Fibroblast of skin of right quadriceps (primary cell): ENCODE measurements at regions not wholly inside any gene's neighbourhood (a gene's known extent, or its start where the extent isn't known, plus 50 kb on each side); places are given as distances from the start of the nearest gene placed in this dataset.
"Not testable (repeated sequence)": the region's sequence is repeated elsewhere in the genome, so short reads cannot be mapped to it uniquely, and the experiment has no call there.

ENCODE experiments used
- DNase-seq: peaks from one replicate; pipeline ENCODE4 v3.0.0-alpha.2; 2013

DNA sequence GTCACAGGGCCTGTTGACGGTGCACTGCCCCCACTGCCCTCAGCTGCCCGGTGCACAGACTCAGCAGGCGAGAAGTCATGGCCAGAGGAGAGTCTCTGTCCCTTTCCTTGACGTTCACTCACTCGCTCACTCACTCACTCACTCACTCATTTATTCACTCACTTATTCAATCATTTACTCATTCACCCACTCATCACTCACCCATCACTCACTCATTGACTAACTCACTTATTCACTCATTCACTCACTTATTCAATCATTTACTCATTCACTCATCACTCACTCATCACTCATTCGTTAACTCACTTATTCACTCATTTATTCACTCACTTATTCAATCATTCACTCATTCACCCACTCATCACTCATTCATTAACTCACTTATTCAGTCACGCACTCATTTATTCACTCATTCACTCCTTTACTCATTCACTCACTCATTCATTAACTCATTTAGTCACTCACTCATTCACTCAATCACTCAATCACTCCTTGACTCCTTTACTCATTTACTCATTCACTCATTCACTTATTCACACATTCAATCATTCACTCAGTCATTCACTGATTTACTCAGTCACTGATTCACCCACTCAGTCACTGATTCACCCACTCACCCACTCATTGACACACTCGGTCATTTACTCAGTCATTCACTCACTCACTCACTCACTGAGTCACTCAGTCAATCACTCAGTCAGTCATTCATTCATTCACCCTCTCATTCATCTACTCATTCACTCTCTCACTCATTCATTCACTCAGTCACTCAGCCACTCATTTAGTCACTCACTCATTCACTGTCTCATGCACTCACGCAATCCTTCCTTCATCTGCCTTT lies 1193.5 kb downstream of the BRD1 start:
- DNase-seq = no peak

DNA sequence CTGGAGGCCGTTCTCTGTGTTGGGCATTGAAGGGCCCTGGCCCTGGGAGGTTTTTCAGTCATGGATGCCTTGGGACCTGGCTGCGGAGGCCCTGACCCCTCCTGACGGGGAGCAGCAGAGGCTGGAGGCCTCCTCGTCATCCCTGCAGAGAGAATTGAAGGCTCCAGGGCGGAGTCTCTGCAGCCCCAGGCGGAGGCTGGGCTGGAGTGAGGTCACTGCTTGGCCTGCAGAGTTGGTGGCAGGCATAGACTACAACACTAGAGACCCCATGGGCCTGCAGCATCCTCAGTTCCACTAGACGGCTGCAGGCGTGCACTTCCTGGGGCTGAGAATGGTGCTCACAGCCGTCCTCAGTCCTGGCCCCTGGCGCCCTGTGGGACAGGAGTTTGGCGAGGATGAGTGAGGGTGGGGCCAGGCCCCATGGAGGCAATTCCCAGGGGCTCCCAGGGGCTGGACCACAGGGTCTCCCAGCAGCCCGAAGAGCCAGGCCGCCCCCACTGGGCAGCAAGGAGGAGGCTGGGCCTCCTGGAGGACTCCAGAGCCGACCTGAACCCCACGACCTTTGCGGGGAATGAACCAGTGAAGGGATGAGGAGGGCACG lies 1194.9 kb downstream of the BRD1 start:
- no peak for DNase-seq

DNA sequence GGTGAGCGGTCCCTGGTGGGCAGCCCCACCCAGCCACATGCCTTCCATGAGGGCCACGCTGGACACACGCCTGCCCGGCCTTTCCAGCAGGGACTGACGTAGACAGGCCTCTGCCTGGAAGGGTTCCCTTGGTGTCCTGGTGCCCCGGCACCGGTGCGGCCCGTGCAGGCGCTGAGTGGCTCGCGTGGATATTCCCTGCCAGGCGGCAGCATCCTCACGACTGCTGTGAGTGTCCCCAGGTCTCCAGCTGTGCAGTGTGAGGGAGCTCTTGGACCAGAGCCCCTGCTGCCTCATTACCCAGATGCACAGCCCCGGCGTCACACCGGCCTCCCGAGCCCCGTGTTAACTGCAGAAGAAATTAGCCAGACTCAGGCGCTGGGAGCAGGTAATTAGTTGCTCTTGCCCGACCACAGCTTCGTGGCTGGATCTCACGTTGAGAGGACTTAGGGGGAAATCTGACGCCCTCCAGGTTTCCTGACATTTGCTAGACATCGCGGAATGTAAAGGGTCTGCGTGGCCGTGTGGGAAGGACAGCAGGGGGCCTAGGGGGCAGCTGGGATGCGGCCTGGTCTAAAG lies 1196.3 kb downstream of the BRD1 start:
- DNase-seq = no peak

DNA sequence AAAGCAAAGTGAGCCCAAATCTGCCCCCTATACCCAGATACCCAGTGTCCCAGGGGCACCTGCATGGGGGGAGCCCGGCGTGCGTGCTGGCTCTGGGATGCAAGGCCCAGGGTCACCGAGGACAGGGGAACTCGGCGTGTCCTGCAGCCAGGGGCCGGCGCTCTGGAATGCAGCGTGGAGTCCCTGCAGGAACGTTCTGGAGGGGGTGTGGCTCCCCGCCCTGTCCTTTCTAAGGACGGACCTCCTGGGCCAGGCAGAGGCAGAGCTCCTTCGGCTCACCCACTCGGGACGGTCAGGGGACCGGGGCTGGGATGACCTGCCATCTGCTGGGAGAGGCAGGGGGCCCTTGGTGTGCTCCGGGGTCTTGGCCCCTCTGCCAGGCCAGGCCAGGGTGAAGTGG lies 1196.8 kb downstream of the BRD1 start:
- DNase-seq = no peak

DNA sequence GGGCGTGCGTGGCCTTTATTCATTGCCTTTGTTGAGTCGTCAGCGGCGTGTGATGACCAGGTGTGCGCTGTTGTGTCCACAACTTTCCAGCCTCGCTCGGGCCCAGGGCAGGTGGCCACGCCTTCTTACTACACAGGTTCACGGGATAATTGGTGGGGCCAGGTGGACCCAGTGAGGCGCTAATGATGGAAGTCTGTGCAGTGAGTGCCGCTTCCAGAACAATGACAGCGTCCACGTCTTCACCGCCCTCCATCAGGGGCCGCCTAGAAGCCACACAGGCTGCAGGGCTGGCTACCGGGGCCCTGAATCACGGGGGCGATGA lies 1197.3 kb downstream of the BRD1 start:
- no peak for DNase-seq

DNA sequence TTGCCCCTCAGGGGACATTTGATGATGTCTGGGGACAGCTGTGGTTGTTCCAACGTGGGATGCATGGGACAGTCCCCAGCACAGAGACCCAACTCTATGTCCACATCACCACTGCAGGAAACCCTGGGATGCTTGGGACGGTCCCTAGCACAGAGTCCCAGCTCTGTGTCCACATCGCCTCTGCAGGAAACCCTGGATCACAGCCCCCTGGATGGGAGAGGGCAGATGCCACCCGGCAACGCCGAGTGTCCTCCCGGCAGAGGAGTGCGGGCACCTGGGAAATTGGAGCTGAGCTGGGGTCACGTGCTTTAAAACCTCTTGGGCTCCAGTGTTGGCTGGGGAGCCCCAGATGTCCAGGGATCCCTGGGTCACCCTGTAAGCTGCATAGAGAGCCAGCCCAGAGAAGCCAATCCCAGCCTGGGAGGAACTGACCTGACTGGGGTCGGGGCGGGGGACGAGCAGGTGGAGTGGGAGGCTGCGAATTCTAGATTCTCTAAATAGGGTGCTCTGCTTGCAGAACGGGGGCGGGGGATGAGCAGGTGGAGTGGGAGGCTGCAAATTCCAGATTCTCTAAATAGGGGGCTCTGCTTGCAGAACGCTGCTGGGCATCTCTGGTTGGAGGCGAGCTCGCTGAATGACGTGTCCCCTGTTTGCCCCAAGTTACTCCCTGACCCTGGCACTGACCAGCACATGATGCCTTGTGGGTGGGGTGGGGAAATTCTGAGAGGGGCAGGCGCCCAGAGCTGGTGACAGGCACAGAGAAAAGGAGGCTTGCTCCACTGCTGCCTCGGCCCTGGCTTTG lies 1197.8 kb downstream of the BRD1 start:
- DNase-seq = no peak

DNA sequence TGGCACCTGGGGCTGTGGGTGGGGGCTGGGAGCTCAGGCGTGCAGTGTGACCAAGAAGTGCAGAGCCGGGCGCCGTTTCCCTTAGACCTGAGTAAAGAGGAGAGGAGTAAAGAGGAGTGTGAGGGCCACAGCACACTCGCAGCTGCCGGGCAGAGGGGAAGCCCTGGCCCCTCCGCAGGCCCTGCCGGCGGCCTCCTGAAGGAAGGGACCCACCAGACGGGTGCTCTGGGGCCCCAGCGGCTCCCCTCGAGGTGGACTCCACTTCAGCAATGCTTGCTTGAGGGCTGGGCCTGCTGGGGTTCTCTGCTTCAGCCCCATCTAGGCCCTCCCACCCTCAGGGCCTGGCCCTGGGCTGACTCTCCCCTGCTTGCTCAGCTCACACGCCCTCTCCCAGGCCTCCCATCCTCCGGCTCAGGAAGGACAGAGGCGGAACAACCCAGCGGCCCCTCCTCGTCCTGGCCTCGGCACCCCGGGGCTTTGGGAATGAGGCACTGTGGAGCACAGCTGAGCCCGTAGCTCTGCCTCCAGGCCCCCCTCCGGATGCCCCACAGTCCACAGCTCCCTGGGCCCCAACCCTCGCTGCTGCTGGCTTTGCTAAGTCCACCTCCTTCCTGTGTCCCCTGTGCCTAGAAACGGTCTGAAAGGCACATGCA lies 1198.7 kb downstream of the BRD1 start:
- no peak for DNase-seq

DNA sequence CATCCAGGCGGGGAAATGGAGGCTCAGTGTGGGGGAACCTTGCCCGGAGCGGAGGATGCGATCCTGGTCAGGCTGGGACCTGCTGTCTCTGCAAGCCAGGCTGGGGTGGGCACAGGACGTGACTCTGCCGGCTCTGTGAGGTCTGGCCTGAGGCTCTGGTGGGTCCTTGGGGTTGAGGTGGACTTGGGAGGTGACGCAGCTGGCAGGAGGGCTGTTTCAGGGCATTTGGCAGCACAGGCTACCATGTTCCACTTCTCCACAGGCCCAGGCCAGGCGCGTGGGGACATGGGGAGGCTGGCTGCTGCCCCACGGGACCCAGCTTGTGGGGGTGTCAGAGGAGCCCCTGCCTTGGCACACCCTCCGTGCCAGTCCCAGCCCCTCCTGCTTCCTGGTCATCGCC lies 1199.7 kb downstream of the BRD1 start:
- DNase-seq = no peak

DNA sequence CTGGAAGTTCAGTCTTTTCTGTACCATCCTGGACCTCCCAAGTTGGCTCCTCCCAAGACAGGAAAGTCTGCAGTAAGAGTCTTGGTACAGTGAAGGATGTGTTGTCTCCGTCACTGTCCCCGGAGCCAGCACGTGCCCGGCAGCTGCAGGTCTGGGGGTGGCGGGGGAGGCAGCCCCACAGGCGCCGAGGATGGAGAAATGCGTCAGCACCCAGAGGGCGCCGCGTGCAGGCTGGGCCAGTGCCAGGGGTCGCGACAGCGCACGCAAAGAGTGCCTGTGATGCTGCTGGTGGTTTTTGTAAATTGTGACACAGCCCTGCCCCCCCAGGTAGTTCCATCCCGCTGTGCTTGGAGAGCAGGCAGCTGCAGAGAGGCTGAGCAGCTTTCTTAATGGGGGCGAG lies 1200.5 kb downstream of the BRD1 start:
- peak; percentile 86 for DNase-seq

DNA sequence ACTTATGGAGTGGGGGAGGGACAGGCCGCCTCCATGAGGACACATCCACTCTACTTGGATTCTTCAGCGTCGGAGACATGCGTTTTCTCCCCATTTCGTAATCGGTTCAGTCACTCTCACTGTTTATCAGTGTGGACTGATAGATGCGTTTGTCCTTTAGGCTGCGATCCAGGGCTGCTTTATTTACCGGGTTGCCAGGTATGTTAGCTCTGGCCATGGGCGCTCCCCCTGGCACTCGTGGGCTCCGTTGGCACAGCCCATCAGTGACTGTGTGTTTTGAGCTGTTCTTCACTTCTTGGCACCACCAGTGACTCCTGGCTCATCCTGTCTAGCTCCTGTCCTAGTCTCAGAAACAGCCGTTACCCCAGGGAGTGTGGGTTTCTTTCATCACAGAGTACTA lies 1203.3 kb downstream of the BRD1 start:
- no peak for DNase-seq

DNA sequence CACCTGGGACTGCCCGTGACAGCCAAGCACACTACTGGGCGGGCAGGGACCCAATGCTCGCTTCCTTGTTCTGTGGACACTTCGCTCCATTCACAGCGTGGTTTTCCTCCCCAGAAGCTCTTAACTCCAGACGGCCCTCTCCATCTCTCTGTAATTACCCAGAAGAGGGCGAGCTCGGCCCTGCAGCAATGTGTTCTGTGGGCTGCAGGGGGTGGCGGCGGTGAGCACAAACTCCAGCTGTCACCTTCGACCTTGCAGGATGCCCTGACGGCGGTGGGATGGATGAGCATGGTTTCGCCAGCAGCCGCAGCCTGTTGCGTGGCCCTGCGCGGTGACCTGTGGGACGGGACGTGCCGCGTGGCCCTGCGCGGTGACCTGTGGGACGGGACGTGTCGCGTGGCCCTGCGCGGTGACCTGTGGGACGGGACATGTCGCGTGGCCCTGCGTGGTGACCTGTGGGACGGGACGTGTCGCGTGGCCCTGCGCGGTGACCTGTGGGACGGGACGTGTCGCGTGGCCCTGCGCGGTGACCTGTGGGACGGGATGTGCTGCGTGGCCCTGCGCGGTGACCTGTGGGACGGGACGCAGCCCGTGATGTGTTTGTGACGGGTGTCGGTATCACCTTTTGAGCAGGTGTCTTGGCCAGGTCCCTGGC lies 1204.7 kb downstream of the BRD1 start:
- no peak for DNase-seq

DNA sequence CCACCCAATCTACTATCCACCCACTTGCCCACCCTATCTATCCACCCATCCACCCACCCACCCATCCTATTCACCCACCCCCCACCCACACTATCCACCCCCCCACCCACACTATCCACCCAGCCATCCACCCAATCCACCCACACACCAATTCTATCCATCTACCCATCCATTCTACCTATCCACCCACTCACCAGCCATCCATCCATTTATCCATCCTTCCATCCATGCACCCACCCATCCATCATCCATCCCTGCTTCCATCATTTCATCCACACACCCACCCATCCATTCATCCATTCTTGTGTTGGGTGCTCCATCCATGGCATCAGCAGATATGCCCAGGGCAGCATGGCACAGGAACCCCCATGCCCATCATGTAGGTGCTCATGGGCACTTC lies 1206.6 kb downstream of the BRD1 start:
- DNase-seq = no peak

DNA sequence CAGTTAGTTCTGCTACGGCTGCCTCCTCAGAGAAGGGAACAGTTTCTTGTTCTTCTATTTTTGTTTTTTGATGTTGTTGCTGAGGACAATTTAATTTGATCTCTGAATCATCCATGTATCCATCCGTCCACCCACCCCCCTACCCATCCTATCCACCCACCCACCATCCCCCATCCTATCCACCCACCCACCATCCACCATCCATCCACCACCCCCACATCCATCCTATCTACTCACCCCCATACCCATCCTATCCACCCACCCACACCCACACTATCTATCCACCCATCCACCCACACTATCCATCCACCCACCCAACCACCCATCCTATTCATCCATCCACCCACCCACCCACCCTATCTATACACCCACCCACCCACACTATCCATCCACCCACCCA lies 1207.2 kb downstream of the BRD1 start:
- DNase-seq = not testable (repeated sequence)

DNA sequence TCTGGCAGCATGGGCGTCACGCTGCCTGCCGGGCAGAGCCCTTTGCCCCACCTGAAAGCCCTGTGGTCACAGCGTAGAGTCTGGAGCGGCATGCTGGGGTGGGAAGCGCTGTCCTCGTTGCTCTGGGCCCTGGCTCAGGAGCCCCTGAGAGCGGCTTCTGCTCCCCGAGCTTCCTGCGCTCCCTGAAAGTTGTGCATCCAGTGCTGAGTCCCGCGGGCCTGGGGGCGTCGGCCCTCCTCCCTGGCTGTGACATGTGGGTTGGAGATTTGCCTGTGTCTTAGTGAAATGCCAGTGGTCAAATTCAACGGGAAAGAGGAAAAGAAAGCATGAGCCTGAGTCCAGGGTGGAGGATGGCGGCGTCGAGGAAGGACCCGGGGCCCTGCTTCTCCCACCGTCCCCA lies 1208.0 kb downstream of the BRD1 start:
- DNase-seq = no peak

DNA sequence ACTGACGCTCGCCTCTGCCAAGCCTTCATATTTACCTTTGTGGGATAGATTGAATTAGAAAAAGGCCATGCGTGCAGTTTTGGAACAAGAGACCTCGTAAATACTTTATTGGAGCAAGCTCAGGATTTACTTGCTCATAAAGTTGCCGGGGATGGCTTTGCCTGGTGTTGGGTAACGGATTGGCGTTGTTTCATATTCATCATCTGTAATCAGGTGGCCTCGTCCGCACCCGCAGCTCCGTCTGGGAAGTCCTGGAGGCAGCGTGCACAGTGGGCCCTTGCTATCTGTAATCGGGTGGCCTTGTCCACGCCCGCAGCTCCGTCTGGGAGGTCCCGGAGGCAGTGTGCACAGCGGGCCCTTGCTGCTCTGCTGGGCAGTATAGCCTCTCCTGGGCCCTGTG lies 1209.3 kb downstream of the BRD1 start:
- DNase-seq = no peak

DNA sequence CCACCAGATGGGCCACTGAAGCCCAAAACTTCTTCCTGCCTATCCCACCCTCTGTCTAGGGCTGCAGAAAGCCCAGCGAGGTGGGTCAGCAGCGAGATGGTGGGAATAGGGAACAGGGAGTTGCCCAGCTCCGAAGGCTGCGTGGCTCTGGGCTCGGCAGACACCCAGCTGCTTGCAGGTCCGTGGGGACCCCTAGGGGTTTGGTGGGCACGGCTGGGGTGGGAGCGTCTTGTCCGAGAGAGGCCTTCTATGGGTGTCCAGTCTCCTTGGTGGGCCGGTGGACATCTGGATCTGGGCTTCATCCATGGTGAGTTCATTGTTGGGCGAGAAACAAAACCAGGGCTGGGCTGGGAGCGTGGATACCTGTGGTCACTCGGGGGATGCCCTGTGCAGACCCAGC lies 1211.0 kb downstream of the BRD1 start:
- DNase-seq = no peak

DNA sequence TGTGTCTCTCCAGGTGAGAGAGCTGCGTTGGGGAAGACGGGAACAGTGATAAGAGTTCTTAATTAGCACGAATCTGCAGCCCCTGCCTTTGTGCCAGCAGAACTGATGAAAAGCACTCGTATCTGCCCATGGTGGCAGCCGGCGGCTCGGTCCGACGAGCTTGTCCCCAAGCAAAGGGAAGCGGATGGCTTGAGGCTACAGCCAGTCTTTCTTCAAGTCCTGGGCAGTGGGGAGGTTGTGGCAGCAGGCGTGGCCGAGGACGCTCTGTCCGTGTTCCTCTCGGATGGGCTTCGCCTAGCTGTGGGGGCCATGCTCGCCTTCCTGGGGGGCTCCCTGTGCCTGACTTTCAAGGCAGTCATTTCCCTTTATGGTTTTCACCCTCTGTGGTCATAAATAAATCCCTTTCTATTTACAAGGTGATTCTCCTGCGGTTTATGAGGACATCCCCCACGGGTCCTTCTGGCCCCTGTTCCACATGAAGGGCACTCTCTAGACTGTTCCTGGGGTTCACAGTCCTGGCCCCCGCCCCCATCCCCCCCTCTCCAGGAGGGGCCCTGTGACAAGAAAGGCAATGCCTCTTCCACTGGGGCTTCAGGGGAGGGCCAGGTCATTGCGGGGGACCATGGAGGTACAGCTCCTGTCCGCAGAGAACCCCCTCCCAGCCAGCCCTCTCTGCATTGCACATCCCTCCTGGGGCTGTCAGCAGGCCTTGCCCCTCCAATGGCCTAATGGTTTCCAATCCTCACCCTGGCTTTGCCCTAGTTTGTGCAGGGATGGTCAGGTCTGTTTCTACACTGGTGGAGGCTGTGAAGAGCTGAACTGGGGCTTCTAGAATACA lies 1212.3 kb downstream of the BRD1 start:
- DNase-seq = no peak

DNA sequence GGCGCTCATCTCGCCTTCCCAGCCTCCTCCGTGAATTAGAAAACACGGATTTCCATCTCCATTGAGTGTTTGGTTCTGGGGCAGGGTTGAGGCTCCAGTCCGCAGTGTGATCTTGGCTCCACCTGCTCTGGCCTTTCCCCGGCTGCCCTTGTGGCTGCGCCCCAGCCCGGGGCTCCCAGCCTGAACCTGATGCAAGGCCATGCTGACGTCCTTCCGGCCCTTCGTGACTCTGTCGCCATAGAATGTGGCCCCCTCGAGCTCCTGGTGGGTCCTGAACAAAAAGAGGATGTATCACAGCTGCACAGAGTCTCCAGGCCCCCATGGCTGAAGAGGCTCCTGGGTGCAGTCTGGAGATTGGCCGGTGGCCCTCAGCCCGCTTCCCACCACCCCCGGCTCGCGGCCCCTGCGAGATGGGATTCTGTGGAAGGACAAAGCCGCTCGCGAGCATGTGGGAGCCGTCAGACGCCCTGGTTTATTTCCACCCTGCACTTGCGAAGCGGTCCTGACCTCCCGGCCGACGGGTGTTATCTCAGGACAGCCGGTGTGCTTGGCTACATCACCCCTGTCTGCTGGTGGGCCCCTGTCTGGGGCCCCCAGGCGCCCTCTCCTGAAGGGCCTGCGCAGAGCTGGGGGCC lies 1214.0 kb downstream of the BRD1 start:
- DNase-seq = no peak

DNA sequence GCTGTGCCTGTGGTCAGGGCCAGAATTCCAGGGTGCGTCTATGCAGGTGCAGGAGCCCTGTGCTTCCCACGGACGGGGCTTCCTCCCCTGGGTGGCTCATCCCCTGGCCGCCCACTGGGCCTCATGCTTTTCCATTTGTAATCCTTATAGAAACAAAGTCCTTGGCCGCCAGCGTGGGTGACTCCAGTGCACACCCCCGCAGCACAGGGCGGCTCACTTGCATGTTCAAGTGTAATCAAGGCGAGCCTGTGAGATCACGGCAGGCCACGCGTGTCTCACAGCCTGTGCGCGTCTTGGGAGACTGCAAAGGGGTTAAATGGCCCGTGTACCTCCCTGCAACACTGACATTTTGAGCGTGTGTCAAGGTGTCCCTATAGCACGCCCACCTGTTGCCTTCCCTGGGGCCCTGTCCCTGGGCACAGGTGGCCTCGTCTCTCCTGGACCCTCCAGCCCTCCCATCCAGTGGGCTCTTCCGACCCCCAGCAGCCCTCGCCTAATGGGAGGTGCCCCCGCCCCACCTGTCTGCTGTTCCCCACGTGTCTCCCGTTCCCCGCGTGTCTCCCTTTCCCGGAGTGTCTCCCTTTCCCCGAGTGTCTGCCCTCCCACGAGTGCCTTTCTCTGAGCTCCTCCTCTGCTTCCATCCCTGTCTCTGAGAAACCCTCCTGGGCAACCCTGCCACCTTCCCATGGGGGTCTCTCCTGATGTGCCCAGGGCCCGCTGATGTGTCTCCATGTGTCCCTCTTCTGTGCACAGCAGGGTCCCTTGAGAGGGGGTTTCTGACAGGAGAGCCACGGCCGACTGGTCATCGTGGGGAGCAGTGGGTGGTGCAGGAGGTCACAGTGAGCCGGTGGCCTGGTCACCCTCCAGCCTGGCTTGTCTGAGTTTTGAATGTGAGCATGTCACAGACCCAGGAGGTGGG lies 1215.3 kb downstream of the BRD1 start:
- no peak for DNase-seq

DNA sequence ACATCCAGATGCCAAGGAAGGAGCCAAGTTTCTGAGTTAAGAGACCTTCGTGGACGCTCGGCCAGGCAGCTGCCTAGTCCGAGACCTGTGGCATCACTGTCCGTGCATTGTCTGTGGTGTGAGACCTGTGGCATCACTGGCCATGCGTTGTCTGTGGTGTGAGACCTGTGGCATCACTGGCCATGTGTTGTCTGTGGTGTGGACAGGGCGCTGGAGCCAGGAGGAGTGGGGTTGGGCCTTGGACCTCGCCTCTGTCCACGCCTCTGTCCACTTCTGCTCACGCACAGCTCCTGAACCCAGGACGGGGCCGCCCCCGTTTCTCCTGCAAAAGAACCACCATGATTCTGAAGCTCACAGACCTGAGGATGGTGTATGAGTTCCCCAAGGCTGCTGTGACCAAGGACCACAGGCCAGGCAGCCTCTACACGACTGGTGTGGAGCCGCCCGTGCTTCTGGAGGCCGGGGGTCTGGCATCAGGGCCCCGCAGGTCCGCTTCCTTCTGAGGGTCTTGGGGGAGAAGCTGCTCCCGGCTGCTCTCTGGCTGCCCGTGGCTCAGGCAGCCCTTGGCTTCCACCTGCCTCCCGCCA lies 1218.3 kb downstream of the BRD1 start:
- DNase-seq = no peak
